Esophagus squamous epithelium (tissue), 4 donors: ENCODE measurements at regions not wholly inside any gene's neighbourhood (a gene's known extent, or its start where the extent isn't known, plus 50 kb on each side); places are given as distances from the start of the nearest gene placed in this dataset.

Source experiments
- CTCF ChIP-seq, 6 experiments: fragments of 450-650 bp in 4 of 6; fragments of 200-600 bp in 2 of 6; sonication (generic) in 2 of 6; IDR thresholded peaks; one replicate each; pipeline ENCODE4 v1.5.1; 2016 to 2019; ENCODE audit warnings: antibody characterized with exemption in 6 of 6, mild to moderate bottlenecking in 4 of 6, moderate library complexity in 4 of 6
- POLR2A ChIP-seq, 4 donors: fragments of 450-650 bp; IDR thresholded peaks; one replicate each; pipeline ENCODE4 v1.6.1; 2017; ENCODE audit warnings: antibody characterized with exemption in 4 of 4, mild to moderate bottlenecking in 4 of 4, moderate library complexity in 3 of 4

- TF ChIP-seq CTCF (IDR thresholded peaks at IDR 0.05) (no peak), POLR2A (IDR thresholded peaks at IDR 0.05) (no peak)
These were observed 85.7 kb upstream of the DOK5 start for GRCh38 chr20:54389596-54390280.
